ENCODE measurements at regions not wholly inside any gene's neighbourhood (a gene's known extent, or its start where the extent isn't known, plus 50 kb on each side); places are given as distances from the start of the nearest gene placed in this dataset.

GRCh38 chr11:110835106-110835505 lies 122.9 kb upstream of the ARHGAP20 start:
- Histone ChIP-seq H3K27me3 (no peaks in the 10 kb centered on the region), H3K4me3 (no peak overlapping the region), H3K36me3 (replicated peaks in 1 of 2) (no peaks in the 10 kb centered on the region), H3K27ac (no peak overlapping the region), H3K9me3 (replicated peaks in 1 of 3) (no peaks in the 10 kb centered on the region), H3K4me1 (replicated peaks in 1 of 2) (peaks cover 0 to 13% of the 10 kb centered on the region in 2 donors)
- WGBS, 4 donors: 82 to 88% (median 86%) methylated on average over 8 of the region's 8 CpGs
- intact Hi-C loops (cut with DNase I): no loop called here
- no peak for DNase-seq
- no peak for TF ChIP-seq CTCF (IDR thresholded peaks at IDR 0.05)
- no peak for TF ChIP-seq POLR2A (IDR thresholded peaks at IDR 0.05)

GRCh38 chr11:110833033-110833484 lies 120.8 kb upstream of the ARHGAP20 start:
- Histone ChIP-seq H3K9me3 (replicated peaks in 1 of 3) (no peaks in the 10 kb centered on the region), H3K36me3 (replicated peaks in 1 of 2) (no peaks in the 10 kb centered on the region), H3K4me1 (replicated peaks in 1 of 2) (peaks cover 0 to 13% of the 10 kb centered on the region in 2 donors), H3K4me3 (peak overlapping the region in 1 of 4 donors; percentile 32), H3K27ac (peak overlapping the region in 4 of 5 donors; percentile 26 to 76 (median 54)), H3K27me3 (no peaks in the 10 kb centered on the region)
- no peak for TF ChIP-seq CTCF (IDR thresholded peaks at IDR 0.05)
- TF ChIP-seq POLR2A (IDR thresholded peaks at IDR 0.05): no peak
- DNase-seq: no peak
- intact Hi-C loops (cut with DNase I): no loop called here
- 42 to 54% (median 46%) methylated on average over 4 of the region's 4 CpGs for WGBS, 4 donors

GRCh38 chr11:110832539-110832938 lies 120.3 kb upstream of the ARHGAP20 start:
- peak overlapping the region in 4 of 5 donors; percentile 26 to 76 (median 54) for H3K27ac ChIP-seq
- H3K36me3 ChIP-seq (replicated peaks in 1 of 2): no peaks in the 10 kb centered on the region
- no peaks in the 10 kb centered on the region for H3K9me3 ChIP-seq (replicated peaks in 1 of 3)
- 78 to 91% (median 86%) methylated on average over 2 of the region's 2 CpGs for WGBS, 4 donors
- peaks cover 0 to 13% of the 10 kb centered on the region in 2 donors for H3K4me1 ChIP-seq (replicated peaks in 1 of 2)
- peak overlapping the region in 1 of 4 donors; percentile 32 for H3K4me3 ChIP-seq
- no peaks in the 10 kb centered on the region for H3K27me3 ChIP-seq
- intact Hi-C loops (cut with DNase I): no loop called here
- TF ChIP-seq CTCF (IDR thresholded peaks at IDR 0.05) (no peak), POLR2A (IDR thresholded peaks at IDR 0.05) (no peak)
- DNase-seq: no peak

GRCh38 chr11:110832080-110832479 lies 119.8 kb upstream of the ARHGAP20 start:
- 76 to 92% (median 87%) methylated on average over 2 of the region's 2 CpGs for WGBS, 4 donors
- Histone ChIP-seq H3K36me3 (replicated peaks in 1 of 2) (no peaks in the 10 kb centered on the region), H3K4me1 (replicated peaks in 1 of 2) (peaks cover 0 to 13% of the 10 kb centered on the region in 2 donors), H3K9me3 (replicated peaks in 1 of 3) (no peaks in the 10 kb centered on the region), H3K4me3 (no peak overlapping the region), H3K27ac (peak overlapping the region in 3 of 5 donors; percentile 37 to 76 (median 72)), H3K27me3 (no peaks in the 10 kb centered on the region)
- intact Hi-C loops (cut with DNase I): no loop called here
- TF ChIP-seq POLR2A (IDR thresholded peaks at IDR 0.05): no peak
- TF ChIP-seq CTCF (IDR thresholded peaks at IDR 0.05): no peak
- DNase-seq: no peak
